NB4 (cell line): ENCODE measurements at regions not wholly inside any gene's neighbourhood (a gene's known extent, or its start where the extent isn't known, plus 50 kb on each side); places are given as distances from the start of the nearest gene placed in this dataset.

Experiments used
- CTCF ChIP-seq: IDR thresholded peaks from one replicate; pipeline ENCODE4 v1.5.1; 2012; ENCODE audit warnings: low read depth, low read length
- MYC ChIP-seq: IDR thresholded peaks from 2 replicates; pipeline ENCODE4 v1.6.1; 2011; ENCODE audit warnings: low read depth, low read length
- POLR2A ChIP-seq: IDR thresholded peaks from 2 replicates; pipeline ENCODE4 v1.6.1; 2011; ENCODE audit warnings: mild to moderate bottlenecking; ENCODE audit not compliant: insufficient read length; ENCODE audit errors: extremely low read depth

GRCh38 chr2:239792405-239793084 is 232.6 kb downstream of the NDUFA10 start:
- no peak for TF ChIP-seq POLR2A
- TF ChIP-seq CTCF = no peak
- no peak for TF ChIP-seq MYC
